ENCODE measurements at regions not wholly inside any gene's neighbourhood (a gene's known extent, or its start where the extent isn't known, plus 50 kb on each side); places are given as distances from the start of the nearest gene placed in this dataset.

- Histone ChIP-seq H4K20me1 (ENCODE audit: insufficient read depth, low read length) (no peaks in the 10 kb centered on the region), H3K4me3 (replicated peaks in 1 of 3; ENCODE audit: low read depth in 2 of 3, low read length in 3 of 3) (no peak overlapping the region), H3K79me2 (ENCODE audit: insufficient read depth, low read length) (no peaks in the 10 kb centered on the region), H3K4me1 (ENCODE audit: control insufficient read depth in 1 of 2, insufficient read depth in 2 of 2, low read length in 2 of 2) (no peaks in the 10 kb centered on the region), H3K9ac (ENCODE audit: insufficient read depth, low read length, poor library complexity, severe bottlenecking) (no peak overlapping the region), H3K27me3 (ENCODE audit: control insufficient read depth in 2 of 2, insufficient read depth in 2 of 2, low read length in 2 of 2) (no peaks in the 10 kb centered on the region), H3K4me2 (replicated peaks; ENCODE audit: extremely low read depth, low read length, poor library complexity, severe bottlenecking) (no peak overlapping the region), H3K36me3 (replicated peaks in 1 of 2; ENCODE audit: control insufficient read depth in 1 of 2, insufficient read depth in 2 of 2, low read length in 2 of 2) (no peaks in the 10 kb centered on the region), H3K27ac (ENCODE audit: low read depth in 1 of 2, low read length in 2 of 2) (no peak overlapping the region), H2AFZ (ENCODE audit: insufficient read depth, low read depth, low read length, poor library complexity, severe bottlenecking) (no peak overlapping the region), H3K9me3 (replicated peaks in 1 of 2; ENCODE audit: control insufficient read depth in 1 of 2, insufficient read depth in 1 of 2, low read length in 2 of 2) (no peaks in the 10 kb centered on the region)
- no CpG with 5 or more reads among the region's 2 CpGs for WGBS (ENCODE audit: insufficient coverage)
- DNase-seq = no peak
- no peak for TF ChIP-seq CTCF (IDR thresholded peaks at IDR 0.05)
- H3K4me1 Mint-ChIP-seq = peaks cover 2% of the 10 kb centered on the region
- no peaks in the 10 kb centered on the region for H3K36me3 Mint-ChIP-seq
- intact Hi-C loops (cut with micrococcal nuclease) = no loop called here
- peaks cover 0 to 9% (median 1%) of the 10 kb centered on the region in 7 donors for H3K9me3 Mint-ChIP-seq
- H3K27ac Mint-ChIP-seq = no peak overlapping the region
- H3K27me3 Mint-ChIP-seq (ENCODE audit: low read depth in 3 of 3) = no peaks in the 10 kb centered on the region
- no peak overlapping the region for H3K4me3 Mint-ChIP-seq
Measured at GRCh38 chr18:55795101-55795669, 207.2 kb upstream of the TCF4 start.

GRCh38 chr18:55794288-55795052 is 206.5 kb upstream of the TCF4 start:
- no peaks in the 10 kb centered on the region for H4K20me1 ChIP-seq (ENCODE audit: insufficient read depth, low read length)
- H3K4me1 ChIP-seq (ENCODE audit: control insufficient read depth in 1 of 2, insufficient read depth in 2 of 2, low read length in 2 of 2) = no peaks in the 10 kb centered on the region
- Mint-ChIP-seq H3K4me3 (no peak overlapping the region), H3K4me1 (peaks cover 2% of the 10 kb centered on the region), H3K27ac (no peak overlapping the region), H3K36me3 (no peaks in the 10 kb centered on the region), H3K9me3 (peaks cover under 1 to 8% (median 5%) of the 10 kb centered on the region in 7 donors), H3K27me3 (ENCODE audit: low read depth in 3 of 3) (no peaks in the 10 kb centered on the region)
- H2AFZ ChIP-seq (ENCODE audit: insufficient read depth, low read depth, low read length, poor library complexity, severe bottlenecking) = no peak overlapping the region
- no peak overlapping the region for H3K27ac ChIP-seq (ENCODE audit: low read depth in 1 of 2, low read length in 2 of 2)
- no peak overlapping the region for H3K9ac ChIP-seq (ENCODE audit: insufficient read depth, low read length, poor library complexity, severe bottlenecking)
- no peak for TF ChIP-seq CTCF (IDR thresholded peaks at IDR 0.05)
- intact Hi-C loops (cut with micrococcal nuclease) = no loop called here
- H3K79me2 ChIP-seq (ENCODE audit: insufficient read depth, low read length) = no peaks in the 10 kb centered on the region
- H3K9me3 ChIP-seq (replicated peaks in 1 of 2; ENCODE audit: control insufficient read depth in 1 of 2, insufficient read depth in 1 of 2, low read length in 2 of 2) = peaks cover 0 to 4% of the 10 kb centered on the region in 2 donors
- no peaks in the 10 kb centered on the region for H3K27me3 ChIP-seq (ENCODE audit: control insufficient read depth in 2 of 2, insufficient read depth in 2 of 2, low read length in 2 of 2)
- WGBS (ENCODE audit: insufficient coverage) = 89% methylated on average over 3 of the region's 8 CpGs
- H3K4me3 ChIP-seq (replicated peaks in 1 of 3; ENCODE audit: low read depth in 2 of 3, low read length in 3 of 3) = no peak overlapping the region
- H3K4me2 ChIP-seq (replicated peaks; ENCODE audit: extremely low read depth, low read length, poor library complexity, severe bottlenecking) = no peak overlapping the region
- DNase-seq = no peak
- no peaks in the 10 kb centered on the region for H3K36me3 ChIP-seq (replicated peaks in 1 of 2; ENCODE audit: control insufficient read depth in 1 of 2, insufficient read depth in 2 of 2, low read length in 2 of 2)
